ENCODE measurements at regions not wholly inside any gene's neighbourhood (a gene's known extent, or its start where the extent isn't known, plus 50 kb on each side); places are given as distances from the start of the nearest gene placed in this dataset.

DNA sequence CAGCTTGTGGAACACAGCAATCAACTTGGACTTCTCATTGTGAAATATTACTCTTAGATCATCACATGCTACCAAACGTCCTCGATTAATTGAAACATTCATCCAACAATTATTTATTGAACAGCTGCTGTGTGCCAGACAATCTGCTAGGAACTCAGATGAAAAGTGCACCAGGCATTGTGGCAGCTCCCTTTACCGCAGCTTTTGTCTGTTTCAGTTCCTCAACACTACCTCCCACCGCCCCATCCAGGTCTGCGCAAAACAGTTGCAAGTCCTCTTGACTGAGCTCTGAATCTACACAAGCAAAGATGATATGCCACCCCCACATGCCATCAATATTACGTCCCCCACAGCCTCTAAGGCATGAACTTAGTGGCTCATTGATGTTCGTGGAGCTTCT is 1094.4 kb upstream of the MAP3K7 start:
- TF ChIP-seq POLR2AphosphoS5 (IDR thresholded peaks at IDR 0.05; ENCODE audit: low read depth, low read length) (no peak), TAF1 (IDR thresholded peaks at IDR 0.05; ENCODE audit: borderline replicate concordance, low read depth, low read length) (no peak)
